HG03064 (cell line): ENCODE measurements at regions not wholly inside any gene's neighbourhood (a gene's known extent, or its start where the extent isn't known, plus 50 kb on each side); places are given as distances from the start of the nearest gene placed in this dataset.

ENCODE experiments used
- ATAC-seq: cut with Tn5 transposase; IDR thresholded peaks from one replicate; pipeline ENCODE4 v1.9.1; 2021; ENCODE audit warnings: low read depth; ENCODE audit not compliant: unreplicated experiment

- ATAC-seq, result no peak
Observed at GRCh38 chr2:220842901-220843665, 729.0 kb downstream of the EPHA4 start.

- no peak for ATAC-seq
Observed at GRCh38 chr2:220845766-220846273, 726.3 kb downstream of the EPHA4 start.

GRCh38 chr2:220847006-220847405 lies 725.1 kb downstream of the EPHA4 start:
- ATAC-seq, result no peak

- ATAC-seq, result no peak
Observed at GRCh38 chr2:220847589-220847988, 724.5 kb downstream of the EPHA4 start.

GRCh38 chr2:220849433-220849832 lies 722.7 kb downstream of the EPHA4 start:
- ATAC-seq, result no peak

GRCh38 chr2:220850116-220850515 lies 722.0 kb downstream of the EPHA4 start:
- ATAC-seq, result no peak

- ATAC-seq, result no peak
Observed at GRCh38 chr2:220855296-220855695, 716.8 kb downstream of the EPHA4 start.

- ATAC-seq, result no peak
Observed at GRCh38 chr2:220856486-220856885, 715.6 kb downstream of the EPHA4 start.

GRCh38 chr2:220857368-220857767 lies 714.7 kb downstream of the EPHA4 start:
- ATAC-seq, result no peak

GRCh38 chr2:220858101-220858500 lies 714.0 kb downstream of the EPHA4 start:
- ATAC-seq, result no peak

GRCh38 chr2:220871909-220872308 lies 700.2 kb downstream of the EPHA4 start:
- ATAC-seq, result no peak

GRCh38 chr2:220876080-220876824 lies 695.9 kb downstream of the EPHA4 start:
- ATAC-seq, result no peak

GRCh38 chr2:220877491-220877890 lies 694.6 kb downstream of the EPHA4 start:
- ATAC-seq, result no peak

- ATAC-seq, result no peak
Observed at GRCh38 chr2:220877897-220878296, 694.2 kb downstream of the EPHA4 start.

GRCh38 chr2:220880623-220881596 lies 691.2 kb downstream of the EPHA4 start:
- no peak for ATAC-seq

- ATAC-seq, result no peak
Observed at GRCh38 chr2:220882507-220882906, 689.6 kb downstream of the EPHA4 start.

GRCh38 chr2:220885593-220885992 lies 686.5 kb downstream of the EPHA4 start:
- no peak for ATAC-seq

GRCh38 chr2:220887271-220887870 lies 684.7 kb downstream of the EPHA4 start:
- ATAC-seq, result no peak

- no peak for ATAC-seq
Observed at GRCh38 chr2:220887876-220888275, 684.2 kb downstream of the EPHA4 start.

- no peak for ATAC-seq
Observed at GRCh38 chr2:220890931-220891330, 681.2 kb downstream of the EPHA4 start.
